Breast epithelium (tissue), 3 donors: ENCODE measurements at regions not wholly inside any gene's neighbourhood (a gene's known extent, or its start where the extent isn't known, plus 50 kb on each side); places are given as distances from the start of the nearest gene placed in this dataset.

ENCODE experiments used
- POLR2A ChIP-seq: fragments of 450-650 bp; IDR thresholded peaks from one replicate; pipeline ENCODE4 v1.6.1; 2016; ENCODE audit warnings: antibody characterized with exemption, mild to moderate bottlenecking, moderate library complexity
- POLR2AphosphoS5 ChIP-seq, 3 donors: sonication (generic); formaldehyde crosslinking; IDR thresholded peaks; one replicate each; pipeline ENCODE4 v1.6.1; 2017; ENCODE audit warnings: antibody characterized with exemption in 3 of 3
- TF ChIP-seq, protein P1 (sequence below), 3 donors: fragments of 450-650 bp; IDR thresholded peaks; one replicate each; pipeline ENCODE4 v1.5.1; 2016 to 2017; ENCODE audit warnings: antibody characterized with exemption in 3 of 3, mild to moderate bottlenecking in 3 of 3, moderate library complexity in 3 of 3

- TF ChIP-seq, protein P1, sequence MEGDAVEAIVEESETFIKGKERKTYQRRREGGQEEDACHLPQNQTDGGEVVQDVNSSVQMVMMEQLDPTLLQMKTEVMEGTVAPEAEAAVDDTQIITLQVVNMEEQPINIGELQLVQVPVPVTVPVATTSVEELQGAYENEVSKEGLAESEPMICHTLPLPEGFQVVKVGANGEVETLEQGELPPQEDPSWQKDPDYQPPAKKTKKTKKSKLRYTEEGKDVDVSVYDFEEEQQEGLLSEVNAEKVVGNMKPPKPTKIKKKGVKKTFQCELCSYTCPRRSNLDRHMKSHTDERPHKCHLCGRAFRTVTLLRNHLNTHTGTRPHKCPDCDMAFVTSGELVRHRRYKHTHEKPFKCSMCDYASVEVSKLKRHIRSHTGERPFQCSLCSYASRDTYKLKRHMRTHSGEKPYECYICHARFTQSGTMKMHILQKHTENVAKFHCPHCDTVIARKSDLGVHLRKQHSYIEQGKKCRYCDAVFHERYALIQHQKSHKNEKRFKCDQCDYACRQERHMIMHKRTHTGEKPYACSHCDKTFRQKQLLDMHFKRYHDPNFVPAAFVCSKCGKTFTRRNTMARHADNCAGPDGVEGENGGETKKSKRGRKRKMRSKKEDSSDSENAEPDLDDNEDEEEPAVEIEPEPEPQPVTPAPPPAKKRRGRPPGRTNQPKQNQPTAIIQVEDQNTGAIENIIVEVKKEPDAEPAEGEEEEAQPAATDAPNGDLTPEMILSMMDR (IDR thresholded peaks at IDR 0.05) = no peak
- TF ChIP-seq POLR2A = no peak
- no peak for TF ChIP-seq POLR2AphosphoS5 (IDR thresholded peaks at IDR 0.05)
Measured at GRCh38 chr4:123628288-123628687, 231.7 kb downstream of the SPRY1 start.
